C4-2B (cell line): ENCODE measurements at regions not wholly inside any gene's neighbourhood (a gene's known extent, or its start where the extent isn't known, plus 50 kb on each side); places are given as distances from the start of the nearest gene placed in this dataset.

Experiments
- H3K27ac ChIP-seq: fragments of 450-650 bp; 2 replicates; pipeline ENCODE4 v1.5.1; 2017
- CTCF ChIP-seq: fragments of 450-650 bp; conservative IDR thresholded peaks from 2 replicates; pipeline ENCODE4 v1.5.1; 2017; ENCODE audit warnings: mild to moderate bottlenecking
- ZFX ChIP-seq: fragments of 450-650 bp; IDR thresholded peaks from 2 replicates; pipeline ENCODE4 v1.6.1; 2017

GRCh38 chr3:18729671-18730070, 304.5 kb upstream of the SATB1 start:
- H3K27ac ChIP-seq, result no peak overlapping the region
- TF ChIP-seq CTCF, result no peak
- no peak for TF ChIP-seq ZFX

- no peak overlapping the region for H3K27ac ChIP-seq
- no peak for TF ChIP-seq ZFX
- TF ChIP-seq CTCF, result no peak
These were observed 300.7 kb upstream of the SATB1 start for GRCh38 chr3:18725668-18726407.

- no peak for TF ChIP-seq ZFX
- TF ChIP-seq CTCF, result no peak
- H3K27ac ChIP-seq, result no peak overlapping the region
These were observed 299.3 kb upstream of the SATB1 start for GRCh38 chr3:18724456-18724855.

GRCh38 chr3:18723206-18723810, 298.2 kb upstream of the SATB1 start:
- TF ChIP-seq CTCF, result no peak
- TF ChIP-seq ZFX, result no peak
- no peak overlapping the region for H3K27ac ChIP-seq

- TF ChIP-seq ZFX, result no peak
- TF ChIP-seq CTCF, result no peak
These were observed 295.4 kb upstream of the SATB1 start for GRCh38 chr3:18720543-18720942.

GRCh38 chr3:18717598-18717997, 292.5 kb upstream of the SATB1 start:
- H3K27ac ChIP-seq, result no peak overlapping the region
- no peak for TF ChIP-seq ZFX
- TF ChIP-seq CTCF, result no peak

More at GRCh38 chr3:18720543-18720942, 295.4 kb upstream of the SATB1 start:
- H3K27ac ChIP-seq, result no peak overlapping the region

GRCh38 chr3:18716821-18717220, 291.7 kb upstream of the SATB1 start:
- TF ChIP-seq CTCF (no peak), ZFX (no peak)
- no peak overlapping the region for H3K27ac ChIP-seq
